ENCODE measurements at regions not wholly inside any gene's neighbourhood (a gene's known extent, or its start where the extent isn't known, plus 50 kb on each side); places are given as distances from the start of the nearest gene placed in this dataset.

- DNase-seq (ENCODE audit: low spot score): no peak
These were observed 101.0 kb upstream of the HS3ST1 start for GRCh38 chr4:11529625-11530201.

- no peak for DNase-seq (ENCODE audit: low spot score)
These were observed 96.4 kb upstream of the HS3ST1 start for GRCh38 chr4:11525085-11525484.

DNA sequence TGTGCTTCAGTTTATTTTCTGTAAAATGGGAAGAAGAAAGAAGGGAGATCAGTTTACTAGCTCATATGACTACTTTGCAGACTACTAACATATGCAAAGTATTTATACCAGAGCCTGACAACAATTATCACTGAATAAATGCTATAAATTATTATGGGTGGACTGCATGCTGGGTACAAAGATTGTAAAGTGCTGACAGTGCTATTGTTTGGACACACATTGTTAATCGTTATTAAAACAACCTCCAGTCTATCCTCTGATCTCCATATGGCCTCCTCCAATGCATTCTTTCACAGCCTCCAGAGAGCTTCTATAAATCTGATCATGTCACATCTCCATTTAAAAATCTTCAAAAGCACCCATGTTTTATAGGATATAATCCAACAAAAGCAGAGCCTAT, 90.1 kb upstream of the HS3ST1 start:
- no peak for DNase-seq (ENCODE audit: low spot score)

DNA sequence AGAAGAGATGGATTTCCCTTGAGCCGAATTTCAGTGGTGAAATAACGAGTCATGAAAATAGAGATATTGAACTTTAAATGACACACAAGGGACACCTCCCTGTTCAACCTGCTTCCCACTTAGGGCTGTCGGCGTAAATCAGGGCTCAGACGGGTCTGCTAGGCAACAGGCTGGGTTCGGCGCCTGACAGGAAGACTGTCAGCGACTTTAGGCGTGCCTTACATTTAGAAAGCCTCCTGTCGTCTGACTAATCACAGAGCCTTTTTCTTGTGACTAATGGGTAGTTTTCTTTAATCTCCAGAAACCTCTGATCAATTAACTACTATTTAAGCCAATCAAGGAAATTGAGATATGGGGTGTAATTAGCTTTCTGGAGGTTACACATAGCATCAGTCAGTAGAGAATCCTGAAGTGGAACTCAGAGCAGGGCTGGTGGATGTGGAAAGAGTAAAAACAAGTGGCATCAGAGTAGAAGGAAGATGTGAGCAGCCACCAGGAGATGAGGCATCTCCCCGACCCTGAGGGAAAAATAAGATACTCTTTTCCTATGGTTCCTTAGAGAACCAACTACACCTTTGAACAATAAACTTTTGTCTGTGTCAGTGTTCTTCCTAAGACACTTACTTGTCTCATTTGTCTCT, 86.2 kb upstream of the HS3ST1 start:
- no peak for DNase-seq (ENCODE audit: low spot score)

DNA sequence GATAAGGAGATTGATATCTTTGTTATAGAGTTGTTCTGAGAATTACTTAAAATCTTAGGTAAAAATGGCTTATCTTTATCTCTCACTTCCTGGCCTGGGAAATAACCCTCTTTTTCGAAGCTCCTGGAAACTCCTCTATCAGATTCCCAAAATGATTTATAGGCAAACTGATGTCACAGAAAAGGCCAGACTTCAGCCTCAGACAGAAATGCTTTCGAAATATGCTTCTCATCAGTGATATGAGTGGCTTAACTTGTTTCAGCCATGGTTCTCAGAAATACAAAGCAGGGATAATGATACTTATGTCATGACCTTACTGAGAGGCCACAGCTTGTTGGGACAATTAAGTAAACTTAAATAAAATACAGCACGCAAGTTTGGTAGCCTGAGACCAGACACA, 85.3 kb upstream of the HS3ST1 start:
- DNase-seq (ENCODE audit: low spot score): no peak

GRCh38 chr4:11512871-11513270, 84.2 kb upstream of the HS3ST1 start:
- DNase-seq (ENCODE audit: low spot score): no peak

DNA sequence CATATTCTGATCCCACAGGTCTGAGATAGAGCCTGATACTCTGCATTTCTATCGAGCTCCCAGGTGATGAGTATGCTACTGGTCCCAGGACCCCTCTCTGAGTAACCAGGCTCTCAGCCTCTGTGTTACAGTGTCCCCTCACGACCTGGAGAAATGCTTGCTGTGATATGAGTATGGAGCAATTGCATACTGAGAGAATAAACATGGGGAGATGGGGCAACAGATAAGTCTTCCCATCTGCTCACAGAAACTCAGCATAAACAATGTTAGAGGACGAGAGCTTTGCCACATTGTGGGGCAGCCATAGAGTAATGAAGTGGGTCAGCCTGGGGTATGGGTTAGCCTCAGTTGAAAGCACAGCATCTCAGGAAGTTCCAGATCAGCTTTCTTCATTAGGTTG, 82.6 kb upstream of the HS3ST1 start:
- DNase-seq (ENCODE audit: low spot score): no peak

GRCh38 chr4:11507920-11508319, 79.2 kb upstream of the HS3ST1 start:
- DNase-seq (ENCODE audit: low spot score): no peak

DNA sequence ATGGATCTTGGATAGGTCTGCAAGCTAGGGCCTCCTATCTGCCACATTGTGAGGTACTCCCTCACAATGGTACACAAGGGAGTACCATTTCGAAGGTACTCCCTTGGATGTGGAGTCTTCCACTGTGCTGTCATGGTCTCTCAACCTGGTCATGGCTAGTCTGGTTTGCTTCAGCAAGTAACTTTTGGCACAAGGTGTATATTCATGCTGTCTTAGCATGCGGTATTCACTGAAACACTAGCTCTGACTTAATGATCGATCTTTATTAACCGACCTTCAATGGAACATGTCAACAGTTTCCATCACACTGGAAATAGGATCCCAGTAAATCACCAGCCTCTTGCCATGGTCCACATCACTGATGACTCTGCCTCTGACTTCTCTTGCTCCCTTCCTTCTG, 77.5 kb upstream of the HS3ST1 start:
- DNase-seq (ENCODE audit: low spot score): no peak

DNA sequence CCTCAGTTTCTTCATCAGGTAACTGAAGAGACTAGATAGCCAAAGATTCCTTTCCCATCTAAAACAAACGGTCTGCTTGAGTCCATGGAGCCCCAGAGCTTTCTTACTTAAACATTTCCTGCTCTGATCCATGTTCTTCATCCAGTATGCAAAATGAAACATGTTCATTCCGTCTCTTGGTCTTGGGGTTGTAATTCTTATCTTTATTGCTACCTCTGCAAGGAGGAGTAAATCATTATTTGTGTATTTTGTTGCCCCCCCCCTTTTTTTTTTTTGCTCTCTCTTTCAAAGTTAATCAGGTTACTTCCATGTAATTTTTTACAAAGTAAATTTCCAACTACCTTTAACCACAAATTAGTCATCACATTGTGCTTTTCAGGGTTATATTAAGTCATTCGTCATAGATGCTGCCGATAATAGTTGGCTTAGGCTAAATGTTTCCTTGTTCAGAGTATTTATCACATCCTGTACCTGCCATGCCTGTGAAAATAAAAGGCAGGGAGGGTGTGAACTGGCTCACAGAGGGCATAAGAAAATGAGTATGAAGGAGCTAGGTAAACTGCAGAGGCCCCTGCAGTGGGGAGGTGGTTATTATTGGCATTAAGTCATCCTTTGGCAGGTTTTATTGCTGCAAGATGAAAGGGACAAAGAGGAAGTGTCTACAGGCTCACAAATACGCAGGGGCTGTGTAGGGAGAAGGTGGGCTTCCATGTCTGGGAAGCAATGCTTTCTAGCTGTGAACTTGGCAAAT, 76.7 kb upstream of the HS3ST1 start:
- DNase-seq (ENCODE audit: low spot score): no peak

- no peak for DNase-seq (ENCODE audit: low spot score)
These were observed 74.5 kb upstream of the HS3ST1 start for GRCh38 chr4:11503166-11503565.

DNA sequence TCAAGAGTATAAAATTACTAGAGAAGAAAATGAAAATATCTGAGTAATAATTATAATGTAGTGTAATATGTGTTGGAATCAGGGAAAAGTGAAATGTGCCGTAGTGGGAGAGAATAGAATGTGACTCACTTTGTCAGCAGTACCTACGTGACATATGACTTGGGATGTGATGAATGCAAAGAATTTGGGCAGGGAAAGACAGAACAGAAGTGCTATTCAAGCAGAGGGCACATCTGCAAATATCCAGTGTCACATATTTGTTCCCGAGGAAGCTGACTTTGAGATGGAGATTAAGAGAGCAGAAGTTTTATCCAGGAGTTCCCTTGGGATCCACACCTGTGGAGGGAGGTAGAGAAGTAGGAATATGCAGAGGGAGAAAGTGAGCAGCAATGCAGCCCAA, 69.3 kb upstream of the HS3ST1 start:
- DNase-seq (ENCODE audit: low spot score): no peak

GRCh38 chr4:11497212-11497806, 68.6 kb upstream of the HS3ST1 start:
- DNase-seq (ENCODE audit: low spot score): no peak

DNA sequence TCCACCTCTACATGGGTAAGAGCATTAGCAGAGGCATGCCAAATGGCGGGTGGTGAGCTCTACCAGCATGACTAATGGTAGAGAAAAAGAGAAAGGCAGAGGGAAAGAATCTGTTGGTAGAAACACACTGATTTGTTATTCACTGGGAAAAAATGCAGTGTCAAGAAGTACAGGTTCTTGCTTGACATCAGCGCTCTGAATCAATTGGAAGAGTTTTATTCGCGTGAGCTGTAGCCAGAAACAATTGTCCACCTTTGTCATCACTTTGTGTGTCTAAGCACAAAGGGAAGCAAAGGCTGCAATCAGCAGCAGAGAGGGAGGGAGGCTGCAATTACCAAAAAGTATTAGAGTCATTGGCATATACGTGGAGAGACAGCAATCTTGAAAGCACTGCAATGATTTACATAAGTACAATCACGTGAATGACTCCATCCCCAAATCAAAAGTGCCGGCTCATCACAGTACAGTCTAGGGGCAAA, 67.7 kb upstream of the HS3ST1 start:
- no peak for DNase-seq (ENCODE audit: low spot score)

- DNase-seq (ENCODE audit: low spot score): no peak
These were observed 67.1 kb upstream of the HS3ST1 start for GRCh38 chr4:11495818-11496217.

DNA sequence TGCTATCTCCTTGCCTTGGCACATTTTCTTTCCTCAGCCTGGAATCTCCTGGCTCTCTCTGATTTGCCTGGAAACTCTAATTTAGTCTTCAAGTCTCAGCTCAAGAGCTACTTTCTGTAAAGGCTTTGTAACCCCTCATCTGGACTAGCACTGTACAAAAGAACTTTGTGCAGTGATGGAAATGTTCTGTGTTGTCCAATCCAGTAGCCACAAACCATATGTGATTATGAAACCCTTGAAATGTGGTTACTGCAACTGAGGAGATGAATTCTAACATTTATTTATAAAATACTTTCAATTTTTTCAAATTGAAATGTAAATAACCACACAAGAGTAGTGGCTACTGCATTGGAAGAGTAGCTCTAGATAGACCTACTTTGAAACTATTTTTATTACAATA, 66.6 kb upstream of the HS3ST1 start:
- DNase-seq (ENCODE audit: low spot score): no peak

DNA sequence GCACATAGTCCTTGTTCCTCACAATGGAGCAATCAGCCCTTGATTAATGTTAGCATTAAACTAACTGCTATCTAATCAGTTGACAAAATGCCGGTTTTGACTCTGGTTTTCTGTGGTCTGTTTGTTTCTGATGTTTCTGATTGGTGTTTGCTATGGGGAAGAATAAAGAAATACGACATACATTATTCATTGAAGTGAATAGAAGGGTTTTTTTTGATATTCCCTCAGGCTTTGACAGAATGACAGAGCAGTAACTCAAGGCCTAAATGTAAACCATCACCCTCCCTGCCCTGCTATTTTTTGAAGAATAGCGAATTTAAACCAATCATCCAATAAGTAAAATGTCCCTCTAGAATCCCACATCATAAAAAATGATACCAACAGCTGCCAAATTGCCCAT, 65.5 kb upstream of the HS3ST1 start:
- DNase-seq (ENCODE audit: low spot score): no peak

GRCh38 chr4:11489453-11490083, 60.9 kb upstream of the HS3ST1 start:
- DNase-seq (ENCODE audit: low spot score): no peak

DNA sequence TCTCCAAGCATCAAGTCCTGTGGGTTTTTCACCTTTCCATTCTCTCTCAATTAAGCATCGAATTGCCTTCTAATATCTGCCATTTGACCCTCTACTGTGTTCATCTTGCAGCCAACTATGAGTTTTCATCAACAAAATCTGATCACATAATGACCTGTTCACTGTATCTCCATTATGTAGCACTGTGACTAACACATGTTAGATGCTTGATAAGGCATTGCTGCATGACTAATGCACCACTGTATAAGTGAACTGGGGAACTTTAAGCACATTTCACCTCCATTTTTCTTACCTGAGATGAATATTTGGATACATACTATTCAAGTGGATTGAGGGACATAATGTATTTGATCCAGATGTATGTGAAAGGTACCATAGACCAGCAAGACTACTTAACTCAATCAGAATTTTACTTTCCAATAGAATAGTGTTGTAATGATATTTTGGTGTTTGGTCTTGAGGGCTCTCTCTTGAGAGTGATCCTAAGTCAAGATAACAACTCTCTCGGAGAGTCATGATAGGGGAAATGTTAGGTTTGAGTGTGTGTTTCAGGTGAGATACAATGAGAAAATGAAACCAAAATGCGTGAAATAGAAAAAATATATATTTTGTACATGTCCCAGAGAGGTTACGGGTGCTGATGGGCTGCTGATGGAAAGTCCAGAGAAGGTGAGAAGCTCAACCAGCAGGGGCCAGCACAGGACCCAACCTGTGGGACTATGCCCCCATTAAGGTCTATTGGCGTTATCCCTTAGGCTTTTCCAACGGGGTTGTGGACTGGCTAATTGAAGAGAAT, 60.2 kb upstream of the HS3ST1 start:
- DNase-seq (ENCODE audit: low spot score): no peak

- DNase-seq (ENCODE audit: low spot score): no peak
These were observed 59.3 kb upstream of the HS3ST1 start for GRCh38 chr4:11487868-11488544.

DNA sequence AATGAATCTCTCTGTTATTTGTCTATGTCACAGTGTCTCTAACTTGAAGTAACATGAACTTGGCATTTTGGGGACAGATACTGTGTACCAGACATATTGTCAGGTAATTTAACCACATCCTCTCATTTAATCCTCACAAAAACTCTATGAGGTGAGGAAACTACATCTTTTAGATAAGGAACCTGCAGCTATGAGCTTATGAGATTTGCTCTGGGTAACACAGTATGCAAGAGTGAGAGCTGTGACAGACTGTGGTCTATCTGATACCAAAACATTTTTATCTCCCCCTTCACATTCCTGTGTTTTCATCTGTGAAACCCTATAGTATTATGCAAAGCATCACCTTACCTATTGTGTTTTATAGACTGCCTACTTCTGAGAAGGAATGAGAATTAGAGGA, 58.4 kb upstream of the HS3ST1 start:
- no peak for DNase-seq (ENCODE audit: low spot score)

All from pons (tissue), 1 donor.